Endothelial cell of umbilical vein (primary cell): ENCODE measurements at regions not wholly inside any gene's neighbourhood (a gene's known extent, or its start where the extent isn't known, plus 50 kb on each side); places are given as distances from the start of the nearest gene placed in this dataset.

Experiments
- CTCF ChIP-seq, 2 donors: IDR thresholded peaks; 1 replicate in 1 of 2; 2 replicates in 1 of 2; pipeline ENCODE4 v1.5.1; 2011; ENCODE audit warnings: low read length in 2 of 2, mild to moderate bottlenecking in 2 of 2, moderate library complexity in 2 of 2, control low read depth in 1 of 2, inconsistent platforms in 1 of 2, low read depth in 1 of 2; ENCODE audit not compliant: insufficient read depth in 1 of 2; ENCODE audit errors: extremely low read depth in 1 of 2
- EZH2 ChIP-seq: IDR thresholded peaks from 2 replicates; pipeline ENCODE4 v1.6.1; 2012; ENCODE audit warnings: borderline replicate concordance, low read depth, mild to moderate bottlenecking, moderate library complexity, low read length, inconsistent platforms; ENCODE audit not compliant: severe bottlenecking
- FOS ChIP-seq: IDR thresholded peaks from 2 replicates; pipeline ENCODE4 v1.6.1; 2011; ENCODE audit warnings: mild to moderate bottlenecking, low read length, moderate library complexity, borderline replicate concordance; ENCODE audit not compliant: insufficient read depth
- JUN ChIP-seq: IDR thresholded peaks from 2 replicates; pipeline ENCODE4 v1.6.1; 2011; ENCODE audit warnings: borderline replicate concordance, low read depth; ENCODE audit not compliant: insufficient read length, insufficient read depth
- MYC ChIP-seq: IDR thresholded peaks from one replicate; pipeline ENCODE4 v1.6.1; 2011; ENCODE audit warnings: mild to moderate bottlenecking, low read depth, low read length
- POLR2A ChIP-seq: IDR thresholded peaks from 2 replicates; pipeline ENCODE4 v1.6.1; 2012; ENCODE audit warnings: low read depth, mild to moderate bottlenecking, control low read depth, low read length
- POLR2AphosphoS5 ChIP-seq: IDR thresholded peaks from 2 replicates; pipeline ENCODE4 v1.6.1; 2012; ENCODE audit warnings: low read depth, mild to moderate bottlenecking, control low read depth, low read length, moderate library complexity; ENCODE audit not compliant: insufficient read depth

- no peak for TF ChIP-seq CTCF (IDR thresholded peaks at IDR 0.05; ENCODE audit: extremely low read depth in 1 of 2, insufficient read depth in 1 of 2, low read depth in 1 of 2, low read length in 2 of 2)
- TF ChIP-seq POLR2A = no peak
- no peak for TF ChIP-seq MYC
- no peak for TF ChIP-seq EZH2
- TF ChIP-seq FOS = no peak
- no peak for TF ChIP-seq POLR2AphosphoS5
- TF ChIP-seq JUN = no peak
Observed at GRCh38 chr1:188761226-188761625, 1716.4 kb downstream of the BRINP3 start.
